ENCODE measurements at regions not wholly inside any gene's neighbourhood (a gene's known extent, or its start where the extent isn't known, plus 50 kb on each side); places are given as distances from the start of the nearest gene placed in this dataset.

GRCh38 chr5:10123254-10123989 is 126.3 kb downstream of the ATPSCKMT start:
- Histone ChIP-seq H3K4me1 (ENCODE audit: insufficient read depth, low read length, severe bottlenecking) (no peaks in the 10 kb centered on the region), H3K9ac (ENCODE audit: low read length) (no peak overlapping the region), H3K27ac (ENCODE audit: low read depth, low read length, poor library complexity, severe bottlenecking) (no peak overlapping the region), H3K36me3 (ENCODE audit: insufficient read depth, low read length) (no peaks in the 10 kb centered on the region), H3K9me2 (ENCODE audit: low read depth, low read length) (no peaks in the 10 kb centered on the region), H3K27me3 (ENCODE audit: insufficient read depth, low read length) (no peaks in the 10 kb centered on the region), H3K4me2 (ENCODE audit: low read length) (no peak overlapping the region), H3F3A (ENCODE audit: insufficient read depth, low read length) (no peaks in the 10 kb centered on the region), H3K4me3 (ENCODE audit: low read depth, low read length, poor library complexity, severe bottlenecking) (no peak overlapping the region), H3K79me2 (ENCODE audit: insufficient read depth, low read length) (no peaks in the 10 kb centered on the region), H2AFZ (ENCODE audit: low read length) (no peak overlapping the region), H4K20me1 (ENCODE audit: insufficient read depth, low read length) (no peaks in the 10 kb centered on the region), H3K9me3 (ENCODE audit: low read length) (no peaks in the 10 kb centered on the region)
- TF ChIP-seq CTCF (IDR thresholded peaks at IDR 0.05; ENCODE audit: low read length), result no peak
- no peak for TF ChIP-seq EZH2 (IDR thresholded peaks at IDR 0.05; ENCODE audit: borderline replicate concordance, low read length)

GRCh38 chr5:10122076-10122726 is 127.5 kb downstream of the ATPSCKMT start:
- H3K9me3 ChIP-seq (ENCODE audit: low read length), result no peaks in the 10 kb centered on the region
- H4K20me1 ChIP-seq (ENCODE audit: insufficient read depth, low read length), result no peaks in the 10 kb centered on the region
- no peaks in the 10 kb centered on the region for H3K4me1 ChIP-seq (ENCODE audit: insufficient read depth, low read length, severe bottlenecking)
- no peak overlapping the region for H3K27ac ChIP-seq (ENCODE audit: low read depth, low read length, poor library complexity, severe bottlenecking)
- no peak overlapping the region for H3K9ac ChIP-seq (ENCODE audit: low read length)
- no peak for TF ChIP-seq EZH2 (IDR thresholded peaks at IDR 0.05; ENCODE audit: borderline replicate concordance, low read length)
- no peak for TF ChIP-seq CTCF (IDR thresholded peaks at IDR 0.05; ENCODE audit: low read length)
- H3K9me2 ChIP-seq (ENCODE audit: low read depth, low read length), result no peaks in the 10 kb centered on the region
- no peak overlapping the region for H2AFZ ChIP-seq (ENCODE audit: low read length)
- no peaks in the 10 kb centered on the region for H3F3A ChIP-seq (ENCODE audit: insufficient read depth, low read length)
- no peaks in the 10 kb centered on the region for H3K36me3 ChIP-seq (ENCODE audit: insufficient read depth, low read length)
- no peak overlapping the region for H3K4me2 ChIP-seq (ENCODE audit: low read length)
- H3K27me3 ChIP-seq (ENCODE audit: insufficient read depth, low read length), result no peaks in the 10 kb centered on the region
- no peaks in the 10 kb centered on the region for H3K79me2 ChIP-seq (ENCODE audit: insufficient read depth, low read length)
- H3K4me3 ChIP-seq (ENCODE audit: low read depth, low read length, poor library complexity, severe bottlenecking), result no peak overlapping the region

GRCh38 chr5:10120934-10121333 is 128.8 kb downstream of the ATPSCKMT start:
- H3K27ac ChIP-seq (ENCODE audit: low read depth, low read length, poor library complexity, severe bottlenecking), result no peak overlapping the region

More at GRCh38 chr5:10120934-10121333, 128.8 kb downstream of the ATPSCKMT start:
- Histone ChIP-seq H3K9ac (ENCODE audit: low read length) (no peak overlapping the region), H3K9me2 (ENCODE audit: low read depth, low read length) (no peaks in the 10 kb centered on the region), H3F3A (ENCODE audit: insufficient read depth, low read length) (no peaks in the 10 kb centered on the region), H3K9me3 (ENCODE audit: low read length) (no peaks in the 10 kb centered on the region), H3K4me3 (ENCODE audit: low read depth, low read length, poor library complexity, severe bottlenecking) (no peak overlapping the region), H4K20me1 (ENCODE audit: insufficient read depth, low read length) (no peaks in the 10 kb centered on the region), H3K36me3 (ENCODE audit: insufficient read depth, low read length) (no peaks in the 10 kb centered on the region), H3K79me2 (ENCODE audit: insufficient read depth, low read length) (no peaks in the 10 kb centered on the region), H3K4me1 (ENCODE audit: insufficient read depth, low read length, severe bottlenecking) (no peaks in the 10 kb centered on the region), H3K4me2 (ENCODE audit: low read length) (no peak overlapping the region), H3K27me3 (ENCODE audit: insufficient read depth, low read length) (no peaks in the 10 kb centered on the region), H2AFZ (ENCODE audit: low read length) (no peak overlapping the region)
- no peak for TF ChIP-seq EZH2 (IDR thresholded peaks at IDR 0.05; ENCODE audit: borderline replicate concordance, low read length)
- no peak for TF ChIP-seq CTCF (IDR thresholded peaks at IDR 0.05; ENCODE audit: low read length)
